H1 (cell line): ENCODE measurements at regions not wholly inside any gene's neighbourhood (a gene's known extent, or its start where the extent isn't known, plus 50 kb on each side); places are given as distances from the start of the nearest gene placed in this dataset.
"Not testable (repeated sequence)": the region's sequence is repeated elsewhere in the genome, so short reads cannot be mapped to it uniquely, and the experiment has no call there.

ENCODE experiments used
- CTCF ChIA-PET: fragments of 300-600 bp; sonication (Branson Sonifier 250); formaldehyde crosslinking; loops from one replicate; lab custom pipeline; 2021; ENCODE audit not compliant: partially characterized antibody; lab: Charles Lee
- POLR2A ChIA-PET: fragments of 300-600 bp; sonication (Branson Sonifier 250); formaldehyde crosslinking; loops from one replicate; lab custom pipeline; 2021; ENCODE audit warnings: inconsistent platforms; ENCODE audit not compliant: partially characterized antibody; lab: Charles Lee
- DNase-seq, 2 experiments: peaks; one replicate each; pipeline versions ENCODE4 v3.0.0 to v3.0.0-alpha.2; 2010 to 2022; ENCODE audit warnings: low spot score in 2 of 2, low read depth in 1 of 2, mixed read lengths in 1 of 2
- FAIRE-seq: peaks from 2 replicates; lab custom pipeline; 2011; peaks lifted over from hg19 to GRCh38; lab: Jason Lieb, UNC
- H2AFZ ChIP-seq: 2 replicates; pipeline ENCODE4 v1.8.1; 2012; ENCODE audit warnings: low read length, inconsistent platforms
- H2AK5ac ChIP-seq: 2 replicates; pipeline ENCODE4 v1.6.1; 2013; ENCODE audit warnings: low read depth, low read length
- H2BK120ac ChIP-seq: replicated peaks from 2 replicates; pipeline ENCODE3; 2013; ENCODE audit warnings: low read depth, low read length, inconsistent platforms
- H2BK12ac ChIP-seq: 2 replicates; pipeline ENCODE4 v1.6.1; 2013; ENCODE audit warnings: low read depth, low read length
- H2BK15ac ChIP-seq: 2 replicates; pipeline ENCODE4 v1.6.1; 2013; ENCODE audit warnings: low read length
- H2BK20ac ChIP-seq: 2 replicates; pipeline ENCODE4 v1.6.1; 2013; ENCODE audit warnings: low read length
- H2BK5ac ChIP-seq: 2 replicates; pipeline ENCODE4 v1.6.1; 2013; ENCODE audit warnings: low read depth, low read length
- H3K14ac ChIP-seq: 2 replicates; pipeline ENCODE4 v1.6.1; 2013; ENCODE audit warnings: inconsistent platforms; ENCODE audit not compliant: insufficient read length
- H3K18ac ChIP-seq: 2 replicates; pipeline ENCODE4 v1.6.1; 2013; ENCODE audit warnings: low read length; ENCODE audit errors: extremely low read depth
- H3K23ac ChIP-seq: 2 replicates; pipeline ENCODE4 v1.6.1; 2013; ENCODE audit warnings: inconsistent platforms; ENCODE audit not compliant: insufficient read length
- H3K23me2 ChIP-seq: 2 replicates; pipeline ENCODE4 v1.6.1; 2013; ENCODE audit warnings: low read depth, low read length
- H3K27ac ChIP-seq: 2 replicates; pipeline ENCODE4 v1.6.1; 2011; ENCODE audit warnings: low read depth, low read length, inconsistent platforms
- H3K27me3 ChIP-seq, 4 experiments: replicated peaks in 1 of 4; 1 replicate in 1 of 4; 2 replicates in 3 of 4; pipeline versions ENCODE4 v1.6.1 to v1.8.1; 2011 to 2013; ENCODE audit warnings: low read length in 3 of 4, mild to moderate bottlenecking in 3 of 4, inconsistent platforms in 2 of 4, mixed read lengths in 2 of 4, moderate library complexity in 1 of 4; ENCODE audit not compliant: control insufficient read depth in 3 of 4, insufficient read depth in 3 of 4; ENCODE audit errors: extremely low read depth in 1 of 4
- H3K36me3 ChIP-seq, 4 experiments: 2 replicates each; pipeline versions ENCODE4 v1.6.1 to v1.8.1; 2011 to 2013; ENCODE audit warnings: mild to moderate bottlenecking in 4 of 4, low read length in 3 of 4, moderate library complexity in 2 of 4, control low read depth in 1 of 4, inconsistent platforms in 1 of 4; ENCODE audit not compliant: insufficient read depth in 4 of 4, control insufficient read depth in 2 of 4
- H3K4ac ChIP-seq: replicated peaks from 2 replicates; pipeline ENCODE3; 2013; ENCODE audit warnings: low read length, low read depth, mixed read lengths, inconsistent platforms; ENCODE audit not compliant: insufficient read length
- H3K4me1 ChIP-seq, 4 experiments: replicated peaks in 1 of 4; 1 replicate in 1 of 4; 2 replicates in 3 of 4; pipeline versions ENCODE4 v1.6.1 to v1.8.1; 2011 to 2013; ENCODE audit warnings: low read length in 3 of 4, inconsistent platforms in 2 of 4, mixed read lengths in 1 of 4; ENCODE audit not compliant: insufficient read depth in 4 of 4, control insufficient read depth in 3 of 4
- H3K4me2 ChIP-seq, 2 experiments: 2 replicates each; pipeline versions ENCODE4 v1.6.1 to v1.8.1; 2011 to 2013; ENCODE audit warnings: low read depth in 2 of 2, low read length in 2 of 2, control low read depth in 1 of 2, inconsistent platforms in 1 of 2, mild to moderate bottlenecking in 1 of 2; ENCODE audit not compliant: insufficient read depth in 1 of 2
- H3K4me3 ChIP-seq, 4 experiments: fragments of 200-600, 300-600 bp in 1 of 4; sonication (generic), shearing (Covaris generic), sonication (Bioruptor Twin) in 1 of 4; 2 replicates each; pipeline versions ENCODE4 v1.5.1 to v1.8.1; 2011 to 2016; ENCODE audit warnings: low read length in 4 of 4, low read depth in 3 of 4, control low read depth in 2 of 4, inconsistent platforms in 2 of 4, mild to moderate bottlenecking in 2 of 4, mixed read lengths in 1 of 4, moderate library complexity in 1 of 4; ENCODE audit not compliant: insufficient read depth in 2 of 4; ENCODE audit errors: extremely low read depth in 1 of 4
- H3K56ac ChIP-seq: replicated peaks from 2 replicates; pipeline ENCODE3; 2013; ENCODE audit warnings: low read depth, mild to moderate bottlenecking, mixed read lengths, low read length, inconsistent platforms; ENCODE audit not compliant: insufficient read length
- H3K79me1 ChIP-seq: 2 replicates; pipeline ENCODE4 v1.6.1; 2013; ENCODE audit warnings: low read depth, low read length, control low read depth
- H3K79me2 ChIP-seq, 2 experiments: 2 replicates each; pipeline versions ENCODE4 v1.6.1 to v1.8.1; 2012 to 2013; ENCODE audit warnings: low read length in 2 of 2, mild to moderate bottlenecking in 2 of 2, inconsistent platforms in 1 of 2; ENCODE audit not compliant: insufficient read depth in 2 of 2, control insufficient read depth in 1 of 2
- H3K9ac ChIP-seq, 4 experiments: replicated peaks in 1 of 4; 1 replicate in 1 of 4; 2 replicates in 3 of 4; pipeline versions ENCODE4 v1.6.1 to v1.8.1; 2011 to 2013; ENCODE audit warnings: low read depth in 3 of 4, low read length in 3 of 4, control low read depth in 2 of 4, mild to moderate bottlenecking in 2 of 4, moderate library complexity in 2 of 4, inconsistent platforms in 1 of 4; ENCODE audit errors: extremely low read depth in 1 of 4
- H3K9me3 ChIP-seq, 2 experiments: 2 replicates each; pipeline versions ENCODE4 v1.6.1 to v1.8.1; 2012 to 2013; ENCODE audit warnings: mild to moderate bottlenecking in 2 of 2, moderate library complexity in 2 of 2, control low read depth in 1 of 2, inconsistent platforms in 1 of 2, low read depth in 1 of 2, low read length in 1 of 2, mixed read lengths in 1 of 2; ENCODE audit not compliant: insufficient read depth in 2 of 2
- H4K20me1 ChIP-seq, 2 experiments: replicated peaks in 1 of 2; 2 replicates each; pipeline versions ENCODE3 to v1.8.1; 2011 to 2013; ENCODE audit warnings: inconsistent platforms in 2 of 2, low read length in 2 of 2, mild to moderate bottlenecking in 1 of 2; ENCODE audit not compliant: insufficient read depth in 2 of 2, control insufficient read depth in 1 of 2
- H4K5ac ChIP-seq: 2 replicates; pipeline ENCODE4 v1.6.1; 2013; ENCODE audit warnings: low read length, low read depth, mixed read lengths, inconsistent platforms; ENCODE audit not compliant: insufficient read length
- H4K8ac ChIP-seq: 2 replicates; pipeline ENCODE4 v1.8.0; 2013; ENCODE audit warnings: mild to moderate bottlenecking, moderate library complexity, low read length, inconsistent platforms; ENCODE audit not compliant: insufficient read depth; ENCODE audit errors: extremely low read depth
- H4K91ac ChIP-seq: replicated peaks from 2 replicates; pipeline ENCODE3; 2013; ENCODE audit warnings: low read length, mixed read lengths, inconsistent platforms; ENCODE audit not compliant: insufficient read length
- WGBS, 2 experiments: shearing (Covaris generic) in 1 of 2; methylation state at CpG; one replicate each; pipeline versions ENCODE4 v1.1.6 to v1.1.7; 2013 to 2015; ENCODE audit warnings: low lambda C conversion rate in 2 of 2, mixed read lengths in 2 of 2, inconsistent platforms in 1 of 2, low coverage in 1 of 2, missing lambda C conversion rate in 1 of 2; ENCODE audit not compliant: insufficient replicate concordance in 2 of 2, insufficient coverage in 1 of 2, insufficient read length in 1 of 2; ENCODE audit errors: extremely low coverage in 1 of 2, missing lambda C conversion rate in 1 of 2; 5-methylcytosine and 5-hydroxymethylcytosine counted together

DNA sequence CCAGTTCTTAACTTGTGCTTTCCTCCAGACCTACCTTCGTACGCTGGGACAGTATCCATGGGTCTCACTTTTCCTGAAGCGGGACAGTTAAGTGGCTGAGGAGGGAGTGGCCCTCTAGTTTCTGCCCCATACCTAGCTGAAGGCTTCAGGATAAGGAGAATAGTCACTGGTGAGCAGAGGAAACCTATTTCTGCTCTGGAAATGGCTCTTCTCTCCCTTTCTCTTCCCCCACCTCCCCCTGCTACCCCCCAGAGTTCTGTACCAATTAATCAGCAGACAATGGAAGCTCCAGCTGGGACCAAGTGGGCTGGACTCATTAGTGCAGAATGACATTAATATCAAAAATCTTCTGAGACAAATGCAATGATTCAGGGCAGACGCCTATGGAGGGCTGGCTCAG lies 68.5 kb downstream of the PROP1 start:
- H3K36me3 ChIP-seq, H3K9ac ChIP-seq, H3K79me2 ChIP-seq, H3K4me2 ChIP-seq, H3K14ac ChIP-seq, H2BK5ac ChIP-seq, H2AFZ ChIP-seq, H3K18ac ChIP-seq, H3K4ac ChIP-seq, H3K23me2 ChIP-seq, H3K23ac ChIP-seq, H4K91ac ChIP-seq, CTCF ChIA-PET, H3K79me1 ChIP-seq, H3K4me3 ChIP-seq, FAIRE-seq, H2BK15ac ChIP-seq, H3K4me1 ChIP-seq, H4K5ac ChIP-seq, H4K8ac ChIP-seq, H4K20me1 ChIP-seq, H3K27me3 ChIP-seq, H3K27ac ChIP-seq, H2AK5ac ChIP-seq, H2BK20ac ChIP-seq, POLR2A ChIA-PET, H2BK12ac ChIP-seq, DNase-seq, H3K9me3 ChIP-seq, H3K56ac ChIP-seq, H2BK120ac ChIP-seq: not testable (repeated sequence)
- WGBS, 2 experiments = 80% methylated on average over 1 of the region's 4 CpGs; no CpG with 5 or more reads in 1 of the 2 experiments

DNA sequence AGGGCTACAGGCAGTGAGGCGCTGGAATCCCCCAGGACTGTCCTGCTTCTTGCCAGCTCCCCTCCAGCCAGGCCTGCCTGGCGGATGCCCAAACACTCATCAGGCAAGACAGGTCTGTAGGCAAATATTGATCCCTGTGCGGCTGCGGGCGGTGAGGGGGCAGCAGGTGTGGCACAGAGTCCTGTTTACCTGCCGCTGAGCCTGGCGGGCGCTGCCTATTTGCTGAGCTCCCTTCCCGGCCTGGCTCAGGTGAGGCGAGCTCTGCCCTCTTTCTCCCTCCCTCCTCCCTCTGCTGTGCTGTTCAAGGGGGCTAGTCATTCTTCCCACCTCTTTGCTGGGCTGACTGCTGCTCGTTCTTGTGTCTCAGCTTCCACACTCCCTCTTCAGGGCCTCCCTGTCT lies 71.5 kb downstream of the PROP1 start:
- H3K23me2 ChIP-seq, FAIRE-seq, H3K27me3 ChIP-seq, H2AFZ ChIP-seq, H3K4me3 ChIP-seq, H3K9me3 ChIP-seq, H2BK20ac ChIP-seq, H3K4ac ChIP-seq, H3K36me3 ChIP-seq, H3K14ac ChIP-seq, CTCF ChIA-PET, H3K4me1 ChIP-seq, H3K18ac ChIP-seq, H2BK120ac ChIP-seq, H3K4me2 ChIP-seq, H3K79me1 ChIP-seq, H4K8ac ChIP-seq, H3K79me2 ChIP-seq, H3K9ac ChIP-seq, H2BK12ac ChIP-seq, H4K5ac ChIP-seq, H2BK5ac ChIP-seq, H2AK5ac ChIP-seq, DNase-seq, H3K23ac ChIP-seq, H3K27ac ChIP-seq, H4K91ac ChIP-seq, POLR2A ChIA-PET, H4K20me1 ChIP-seq, H3K56ac ChIP-seq, H2BK15ac ChIP-seq: not testable (repeated sequence)
- WGBS, 2 experiments = no CpG with 5 or more reads among the region's 11 CpGs
